KBM-7 (cell line): ENCODE measurements at regions not wholly inside any gene's neighbourhood (a gene's known extent, or its start where the extent isn't known, plus 50 kb on each side); places are given as distances from the start of the nearest gene placed in this dataset.

Experiments
- DNase-seq: peaks from one replicate; pipeline ENCODE4 v3.0.0-alpha.2; 2015
- in situ Hi-C: fragments of 300-500 bp; cut with MboI; formaldehyde crosslinking; loops from 2 replicates; pipeline ENCODE4 v1.14.3; 2020; ENCODE audit warnings: low sequenced_read_pairs, low pct_unique_long_range_greater_than_20kb, mixed read lengths

GRCh38 chrX:125378205-125378604 lies 58.5 kb downstream of the TEX13C start:
- no peak for DNase-seq
- in situ Hi-C loops: no loop called here

GRCh38 chrX:125378770-125379169 lies 59.1 kb downstream of the TEX13C start:
- DNase-seq: no peak
- in situ Hi-C loops: no loop called here

GRCh38 chrX:125382148-125382628 lies 62.5 kb downstream of the TEX13C start:
- DNase-seq: no peak

GRCh38 chrX:125382889-125383288 lies 63.2 kb downstream of the TEX13C start:
- in situ Hi-C loops: no loop called here
- DNase-seq: no peak

More at GRCh38 chrX:125382148-125382628, 62.5 kb downstream of the TEX13C start:
- in situ Hi-C loops: no loop called here

- in situ Hi-C loops: no loop called here
- DNase-seq: no peak
Observed at GRCh38 chrX:125384867-125385266, 65.2 kb downstream of the TEX13C start.

- DNase-seq: no peak
- in situ Hi-C loops: no loop called here
Observed at GRCh38 chrX:125387945-125388344, 68.3 kb downstream of the TEX13C start.

- in situ Hi-C loops: no loop called here
- no peak for DNase-seq
Observed at GRCh38 chrX:125394449-125394848, 74.8 kb downstream of the TEX13C start.

- no peak for DNase-seq
- in situ Hi-C loops: no loop called here
Observed at GRCh38 chrX:125395626-125396025, 76.0 kb downstream of the TEX13C start.

GRCh38 chrX:125398959-125399440 lies 79.3 kb downstream of the TEX13C start:
- DNase-seq: peak; percentile 26
- in situ Hi-C loops: no loop called here

GRCh38 chrX:125402807-125403206 lies 83.1 kb downstream of the TEX13C start:
- in situ Hi-C loops: no loop called here
- no peak for DNase-seq

- peak; percentile 6 for DNase-seq
- in situ Hi-C loops: no loop called here
Observed at GRCh38 chrX:125404667-125405160, 85.0 kb downstream of the TEX13C start.

- in situ Hi-C loops: no loop called here
- DNase-seq: no peak
Observed at GRCh38 chrX:125405339-125405738, 85.7 kb downstream of the TEX13C start.

GRCh38 chrX:125407314-125407713 lies 87.6 kb downstream of the TEX13C start:
- no peak for DNase-seq
- in situ Hi-C loops: no loop called here

- DNase-seq: no peak
- in situ Hi-C loops: no loop called here
Observed at GRCh38 chrX:125420809-125421208, 101.1 kb downstream of the TEX13C start.

- in situ Hi-C loops: no loop called here
Observed at GRCh38 chrX:125422986-125423385, 103.3 kb downstream of the TEX13C start.

GRCh38 chrX:125424536-125424935 lies 104.9 kb downstream of the TEX13C start:
- no peak for DNase-seq
- in situ Hi-C loops: no loop called here

More at GRCh38 chrX:125422986-125423385, 103.3 kb downstream of the TEX13C start:
- DNase-seq: no peak

GRCh38 chrX:125436855-125437254 lies 117.2 kb downstream of the TEX13C start:
- in situ Hi-C loops: no loop called here
- DNase-seq: peak; percentile 47

- in situ Hi-C loops: no loop called here
- DNase-seq: peak; percentile 11
Observed at GRCh38 chrX:125439194-125439849, 119.7 kb downstream of the TEX13C start.

GRCh38 chrX:125444659-125445058 lies 125.0 kb downstream of the TEX13C start:
- DNase-seq: no peak
- in situ Hi-C loops: no loop called here

- in situ Hi-C loops: no loop called here
- no peak for DNase-seq
Observed at GRCh38 chrX:125475482-125475881, 155.8 kb downstream of the TEX13C start.

GRCh38 chrX:125492439-125492838 lies 172.8 kb downstream of the TEX13C start:
- in situ Hi-C loops: no loop called here
- peak; percentile 12 for DNase-seq
